ENCODE measurements at regions not wholly inside any gene's neighbourhood (a gene's known extent, or its start where the extent isn't known, plus 50 kb on each side); places are given as distances from the start of the nearest gene placed in this dataset.

DNA sequence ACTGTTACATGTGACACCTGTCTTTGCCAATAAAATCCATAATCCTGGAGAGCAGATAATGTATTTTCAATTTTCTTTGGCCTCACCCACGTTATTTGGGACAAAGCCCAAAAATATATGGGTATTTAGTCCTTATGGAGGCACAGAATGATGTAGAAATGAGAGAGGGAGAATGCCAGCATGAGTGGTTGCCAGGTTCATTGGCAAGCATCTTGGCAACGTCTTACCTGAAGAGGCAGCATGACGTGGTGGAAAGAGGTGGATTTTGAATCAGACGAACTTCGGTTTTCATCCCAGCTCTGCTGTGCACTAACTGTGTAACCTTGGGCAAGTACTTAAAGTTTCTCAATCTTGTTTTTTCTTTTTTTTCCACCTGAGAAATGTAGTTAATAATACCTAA is 969.6 kb upstream of the PIK3C3 start:
- H3K27me3 ChIP-seq = no peaks in the 10 kb centered on the region
- intact Hi-C loops (cut with DNase I) = no loop called here
- DNase-seq (no peak), ATAC-seq (no peak)
- H3K27ac ChIP-seq = no peak overlapping the region
- TF ChIP-seq POLR2A (IDR thresholded peaks at IDR 0.05) = no peak
- TF ChIP-seq, protein P1, sequence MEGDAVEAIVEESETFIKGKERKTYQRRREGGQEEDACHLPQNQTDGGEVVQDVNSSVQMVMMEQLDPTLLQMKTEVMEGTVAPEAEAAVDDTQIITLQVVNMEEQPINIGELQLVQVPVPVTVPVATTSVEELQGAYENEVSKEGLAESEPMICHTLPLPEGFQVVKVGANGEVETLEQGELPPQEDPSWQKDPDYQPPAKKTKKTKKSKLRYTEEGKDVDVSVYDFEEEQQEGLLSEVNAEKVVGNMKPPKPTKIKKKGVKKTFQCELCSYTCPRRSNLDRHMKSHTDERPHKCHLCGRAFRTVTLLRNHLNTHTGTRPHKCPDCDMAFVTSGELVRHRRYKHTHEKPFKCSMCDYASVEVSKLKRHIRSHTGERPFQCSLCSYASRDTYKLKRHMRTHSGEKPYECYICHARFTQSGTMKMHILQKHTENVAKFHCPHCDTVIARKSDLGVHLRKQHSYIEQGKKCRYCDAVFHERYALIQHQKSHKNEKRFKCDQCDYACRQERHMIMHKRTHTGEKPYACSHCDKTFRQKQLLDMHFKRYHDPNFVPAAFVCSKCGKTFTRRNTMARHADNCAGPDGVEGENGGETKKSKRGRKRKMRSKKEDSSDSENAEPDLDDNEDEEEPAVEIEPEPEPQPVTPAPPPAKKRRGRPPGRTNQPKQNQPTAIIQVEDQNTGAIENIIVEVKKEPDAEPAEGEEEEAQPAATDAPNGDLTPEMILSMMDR (IDR thresholded peaks at IDR 0.05) = no peak
- H3K4me3 ChIP-seq = no peak overlapping the region
- no peaks in the 10 kb centered on the region for H3K4me1 ChIP-seq
- H3K36me3 ChIP-seq = no peaks in the 10 kb centered on the region
- WGBS, 4 donors = 79 to 89% (median 81%) methylated on average over 5 of the region's 5 CpGs
- no peaks in the 10 kb centered on the region for H3K9me3 ChIP-seq

DNA sequence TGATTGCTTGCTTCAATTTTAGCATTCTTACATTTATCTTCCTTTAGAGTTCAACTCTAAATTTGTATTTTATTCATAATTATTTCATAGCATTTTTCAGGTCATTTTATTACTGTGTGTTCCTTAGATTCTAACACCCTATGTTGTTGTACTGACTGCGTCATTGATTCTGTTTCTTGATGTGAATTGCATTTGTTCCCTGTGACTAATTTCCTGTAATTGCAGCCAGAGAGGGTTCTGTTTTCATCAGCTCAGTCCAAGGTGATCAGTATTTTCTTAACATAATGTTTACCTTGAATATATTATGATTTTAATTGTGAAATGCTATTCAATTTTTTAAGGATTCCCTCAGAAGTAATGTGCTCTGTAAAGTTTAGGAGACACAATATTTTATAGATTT is 970.2 kb upstream of the PIK3C3 start:
- no peaks in the 10 kb centered on the region for H3K36me3 ChIP-seq
- no peak for DNase-seq
- no peak overlapping the region for H3K27ac ChIP-seq
- intact Hi-C loops (cut with DNase I) = no loop called here
- H3K9me3 ChIP-seq = no peaks in the 10 kb centered on the region
- no peaks in the 10 kb centered on the region for H3K27me3 ChIP-seq
- 56 to 75% (median 63%) methylated on average over 1 of the region's 1 CpG for WGBS, 4 donors
- no peak overlapping the region for H3K4me3 ChIP-seq
- TF ChIP-seq POLR2A (IDR thresholded peaks at IDR 0.05) = no peak
- TF ChIP-seq, protein P1 (IDR thresholded peaks at IDR 0.05) = no peak
- ATAC-seq = no peak
- no peaks in the 10 kb centered on the region for H3K4me1 ChIP-seq

DNA sequence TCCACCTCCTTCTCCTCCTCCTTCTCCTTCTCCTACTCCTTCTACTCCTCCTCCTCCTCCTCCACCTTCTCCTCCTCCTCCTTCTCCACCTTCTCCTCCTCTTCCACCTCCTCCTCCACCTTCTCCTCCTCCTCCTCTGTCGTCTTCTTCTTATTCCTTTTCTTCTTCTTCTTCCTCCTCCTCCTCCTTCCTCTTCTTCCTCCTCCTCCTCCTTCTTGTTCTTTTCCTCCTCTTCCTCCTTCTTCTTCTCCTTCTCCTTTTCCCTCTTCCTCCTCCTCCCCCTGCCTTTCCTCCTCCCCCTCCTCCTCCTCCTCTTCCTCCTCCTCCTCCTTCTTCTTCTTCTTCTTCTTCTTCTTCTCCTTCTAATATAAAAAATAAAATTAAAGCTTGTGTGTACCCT is 971.2 kb upstream of the PIK3C3 start:
- H3K9me3 ChIP-seq = no peaks in the 10 kb centered on the region
- H3K4me1 ChIP-seq = no peaks in the 10 kb centered on the region
- H3K4me3 ChIP-seq = no peak overlapping the region
- no peaks in the 10 kb centered on the region for H3K27me3 ChIP-seq
- no peak for DNase-seq
- intact Hi-C loops (cut with DNase I) = no loop called here
- H3K27ac ChIP-seq = no peak overlapping the region
- no peak for TF ChIP-seq POLR2A (IDR thresholded peaks at IDR 0.05)
- TF ChIP-seq, protein P1 (IDR thresholded peaks at IDR 0.05) = no peak
- no peaks in the 10 kb centered on the region for H3K36me3 ChIP-seq
- whole genome bisulfite sequencing, 4 donors = 67 to 77% (median 73%) methylated on average over 1 of the region's 1 CpG
- ATAC-seq = no peak

DNA sequence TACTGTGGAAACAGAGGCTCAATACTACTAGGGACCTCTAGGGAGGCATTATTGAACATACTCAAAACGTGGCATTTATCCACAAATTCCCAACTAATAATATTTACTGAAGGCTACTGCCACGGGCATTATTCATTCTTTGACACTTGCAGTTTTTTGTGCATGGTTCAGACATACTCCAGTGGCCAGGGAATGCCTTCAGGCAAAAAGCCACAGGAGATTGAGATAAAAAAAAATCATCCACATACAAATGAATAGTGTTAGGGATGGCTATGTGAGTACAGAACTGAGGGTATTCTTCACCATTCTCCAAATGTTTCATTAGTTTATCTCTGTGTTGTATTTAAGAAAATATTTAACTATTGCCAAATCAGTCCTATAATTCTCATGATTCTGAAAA is 974.9 kb upstream of the PIK3C3 start:
- Histone ChIP-seq H3K9me3 (peaks cover 0 to 5% (median 0%) of the 10 kb centered on the region in 12 donors), H3K27ac (no peak overlapping the region), H3K4me3 (no peak overlapping the region), H3K27me3 (no peaks in the 10 kb centered on the region), H3K36me3 (no peaks in the 10 kb centered on the region), H3K4me1 (no peaks in the 10 kb centered on the region)
- no peak for DNase-seq
- intact Hi-C loops (cut with DNase I) = no loop called here
- TF ChIP-seq POLR2A (IDR thresholded peaks at IDR 0.05) = no peak
- TF ChIP-seq, protein P1 (IDR thresholded peaks at IDR 0.05) = no peak
- 30 to 36% (median 33%) methylated on average over 2 of the region's 2 CpGs for WGBS, 4 donors
- no peak for ATAC-seq
